KOPT-K1 (cell line): ENCODE measurements at regions not wholly inside any gene's neighbourhood (a gene's known extent, or its start where the extent isn't known, plus 50 kb on each side); places are given as distances from the start of the nearest gene placed in this dataset.
"Not testable (repeated sequence)": the region's sequence is repeated elsewhere in the genome, so short reads cannot be mapped to it uniquely, and the experiment has no call there.

Source experiments
- H3K27ac ChIP-seq: fragments of 200-600 bp; sonication (generic); 2 replicates; pipeline ENCODE4 v1.5.1; 2016; ENCODE audit warnings: antibody characterized with exemption, mild to moderate bottlenecking, low read depth, low read length; ENCODE audit not compliant: poor library complexity, severe bottlenecking
- H3K36me3 ChIP-seq: fragments of 200-600 bp; sonication (generic); 2 replicates; pipeline ENCODE4 v1.5.1; 2017; ENCODE audit warnings: antibody characterized with exemption, mild to moderate bottlenecking, low read length, moderate library complexity; ENCODE audit not compliant: insufficient read depth
- H3K9me3 ChIP-seq: fragments of 200-600 bp; sonication (generic); 2 replicates; pipeline ENCODE4 v1.5.1; 2017; ENCODE audit warnings: antibody characterized with exemption, low read length, mild to moderate bottlenecking; ENCODE audit not compliant: insufficient read depth, poor library complexity, severe bottlenecking

DNA sequence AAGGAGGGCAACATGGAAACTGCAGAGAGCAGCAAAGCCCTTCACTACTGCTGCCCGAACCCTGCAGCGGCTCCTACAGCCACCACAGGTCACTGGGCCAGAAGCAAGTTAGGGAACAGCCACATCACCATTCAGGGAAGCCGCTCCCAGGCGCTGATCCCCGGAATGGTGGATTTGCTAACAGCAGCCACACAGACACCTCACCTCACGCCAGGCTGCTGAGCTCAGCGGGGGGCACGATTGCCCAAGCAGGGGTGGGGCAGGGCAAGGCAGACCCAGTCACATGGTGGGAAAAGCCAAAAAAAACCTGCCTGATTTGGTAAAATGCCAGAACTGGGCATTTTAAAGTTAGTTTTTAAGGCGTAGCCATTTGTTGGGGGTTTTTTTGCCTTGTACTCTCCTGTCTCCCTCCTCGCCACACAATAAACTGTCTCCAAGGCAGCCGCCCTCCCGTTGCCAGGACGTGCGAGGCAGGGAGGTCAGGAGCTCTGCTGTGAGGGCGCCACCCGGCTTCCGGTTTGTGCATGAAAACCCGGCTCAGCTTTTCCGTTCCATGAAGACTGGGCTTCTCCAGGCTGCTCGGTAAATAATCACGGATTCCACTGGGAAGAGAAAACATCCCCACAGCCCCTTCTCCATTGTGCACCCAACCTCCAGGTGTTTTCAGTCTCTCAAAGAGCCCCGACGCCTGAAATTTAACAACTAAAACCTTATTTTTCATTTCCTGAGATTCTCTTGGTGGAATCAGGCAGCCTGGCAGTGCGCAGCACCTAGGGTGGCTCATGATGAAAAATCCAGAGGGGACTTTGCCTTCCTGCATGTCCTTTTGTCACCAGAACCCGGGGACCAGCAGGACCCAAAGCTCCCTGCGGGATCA is 453.5 kb downstream of the PREX1 start:
- H3K9me3 ChIP-seq, H3K27ac ChIP-seq, H3K36me3 ChIP-seq: not testable (repeated sequence)

DNA sequence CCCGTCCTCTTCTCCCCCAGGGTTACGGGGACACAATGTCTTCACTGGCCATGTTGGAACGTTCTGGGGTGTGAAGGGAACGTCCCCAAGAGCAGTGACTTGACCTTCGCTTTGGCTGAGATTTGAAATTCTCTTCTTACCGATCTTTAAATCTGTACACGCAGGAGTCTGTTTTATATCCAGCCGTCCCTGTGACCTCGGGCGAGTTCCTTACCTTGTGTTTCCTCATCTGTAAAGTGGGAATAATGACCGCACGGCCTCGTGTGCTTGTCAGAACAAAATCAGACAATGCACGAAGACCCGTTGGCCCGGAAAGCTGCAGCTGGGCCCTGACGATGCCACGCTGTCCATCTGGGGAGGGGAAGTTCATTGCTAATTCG is 454.3 kb downstream of the PREX1 start:
- no peaks in the 10 kb centered on the region for H3K9me3 ChIP-seq
- no peaks in the 10 kb centered on the region for H3K36me3 ChIP-seq
- no peak overlapping the region for H3K27ac ChIP-seq

DNA sequence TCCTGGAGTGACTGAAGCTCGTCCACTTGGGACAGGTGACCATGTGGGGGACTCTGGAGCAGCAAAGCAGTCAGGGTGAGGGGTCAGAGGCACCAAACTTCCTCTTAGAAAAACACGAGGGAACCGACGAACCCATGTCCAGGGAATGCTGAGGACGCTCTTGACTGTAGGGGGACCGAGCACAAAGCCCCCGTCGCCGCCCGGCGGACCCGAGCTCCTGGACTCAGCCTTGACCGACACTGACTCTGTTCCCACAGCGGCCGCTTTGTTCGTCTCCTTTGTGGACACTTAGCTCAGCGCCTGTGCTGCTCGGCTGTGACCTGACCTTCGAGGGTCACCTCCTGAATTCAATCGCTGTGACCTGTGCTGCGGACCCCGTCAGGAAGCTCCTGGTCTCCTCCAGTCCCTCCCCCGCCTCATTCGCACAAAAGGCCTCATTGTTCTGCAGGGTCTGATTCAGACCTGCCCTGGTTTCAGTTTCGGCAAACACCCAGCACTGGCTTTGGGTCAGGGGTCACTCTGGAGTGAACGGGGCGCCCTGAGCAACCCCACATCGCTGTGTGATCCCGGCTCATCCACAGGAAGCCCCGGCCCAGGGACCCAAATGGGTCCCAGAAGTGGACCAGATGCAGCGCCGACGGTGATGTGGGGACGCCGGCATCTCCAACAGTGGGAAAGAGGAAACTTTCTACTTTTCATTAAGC is 454.8 kb downstream of the PREX1 start:
- H3K36me3 ChIP-seq, H3K27ac ChIP-seq, H3K9me3 ChIP-seq: not testable (repeated sequence)

DNA sequence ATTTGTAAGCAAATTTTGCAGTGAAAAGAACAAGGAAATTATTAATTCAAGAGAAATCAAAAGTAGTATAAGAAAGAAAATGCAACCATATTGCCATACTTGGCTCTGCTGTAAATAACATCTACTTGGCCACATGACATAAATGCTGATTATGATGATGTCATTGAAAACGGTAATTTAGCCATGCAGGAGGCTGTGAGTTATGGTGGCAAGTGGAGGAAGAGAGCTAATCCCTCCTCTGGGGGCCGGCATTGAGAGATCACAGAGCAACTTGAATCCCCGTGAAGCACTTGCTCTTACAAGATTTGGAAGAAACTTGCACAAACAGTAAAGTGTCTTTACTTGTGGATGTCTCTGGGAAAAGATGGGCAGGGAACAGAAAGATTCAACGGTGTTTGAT is 456.6 kb downstream of the PREX1 start:
- Histone ChIP-seq H3K27ac (no peak overlapping the region), H3K36me3 (no peaks in the 10 kb centered on the region), H3K9me3 (peaks cover 5% of the 10 kb centered on the region)

DNA sequence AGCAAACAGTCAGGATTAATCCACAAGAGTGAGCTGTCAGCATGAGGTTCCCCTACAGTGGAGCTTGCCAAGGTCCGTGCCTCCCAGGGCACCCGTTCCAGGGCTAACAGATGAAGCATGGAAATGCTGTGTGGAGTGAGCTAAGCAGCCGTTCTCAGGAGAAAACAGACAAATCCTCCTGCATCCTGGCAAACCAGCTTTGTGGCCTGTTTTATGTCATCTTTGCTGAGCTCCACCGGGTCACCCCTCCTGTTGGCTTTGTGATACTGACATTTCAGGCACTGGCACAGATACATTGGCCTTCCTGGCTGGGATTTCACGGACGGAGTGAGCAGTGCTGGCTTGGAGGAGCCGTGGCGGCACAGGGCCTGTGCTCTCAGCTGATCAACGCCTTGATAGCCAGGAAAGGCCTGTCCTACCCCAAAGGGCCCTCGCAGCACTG is 459.2 kb downstream of the PREX1 start:
- peak overlapping the region; percentile 17 for H3K27ac ChIP-seq
- H3K9me3 ChIP-seq, H3K36me3 ChIP-seq: not testable (repeated sequence)

DNA sequence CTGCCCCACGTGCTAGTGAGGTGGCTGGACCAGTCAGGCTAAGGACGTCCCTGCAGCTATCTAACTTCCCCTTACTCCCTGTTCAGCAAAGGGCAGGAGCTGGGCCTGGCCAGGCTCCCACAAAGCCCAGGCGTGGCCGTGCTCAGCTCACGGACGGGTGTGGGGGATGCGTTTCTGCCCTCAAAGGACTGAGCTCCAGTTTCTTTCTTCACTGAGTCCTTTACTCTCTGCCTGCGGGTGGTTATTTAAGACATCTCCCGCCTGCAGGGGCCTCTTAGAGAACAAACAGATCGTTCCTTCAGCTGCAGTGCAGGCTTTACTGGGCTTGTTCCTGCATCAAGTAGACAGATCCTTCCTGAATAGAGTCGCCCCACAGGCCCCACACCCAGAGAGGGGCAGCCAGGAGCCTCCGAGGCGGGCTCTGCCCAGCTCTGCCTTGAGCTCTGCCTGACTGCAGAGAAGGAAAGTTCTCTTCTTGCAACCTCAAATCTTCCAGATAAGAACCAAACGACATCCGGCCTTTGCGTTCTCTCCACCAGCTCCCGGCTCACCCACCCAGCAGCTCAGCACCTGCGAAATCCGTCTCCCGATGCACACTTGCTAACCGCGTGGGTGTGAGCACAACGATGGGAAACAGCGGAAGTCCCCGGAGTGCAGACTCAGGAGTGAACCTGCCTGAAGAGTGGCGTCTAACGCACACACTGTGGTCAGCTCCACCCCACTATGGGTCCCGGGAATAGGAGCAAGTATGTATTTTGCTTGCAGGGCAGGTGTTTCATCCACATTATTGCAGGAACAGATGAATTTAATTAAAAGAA is 460.0 kb downstream of the PREX1 start:
- H3K36me3 ChIP-seq, H3K9me3 ChIP-seq: not testable (repeated sequence)
- H3K27ac ChIP-seq: peak overlapping the region; percentile 40

DNA sequence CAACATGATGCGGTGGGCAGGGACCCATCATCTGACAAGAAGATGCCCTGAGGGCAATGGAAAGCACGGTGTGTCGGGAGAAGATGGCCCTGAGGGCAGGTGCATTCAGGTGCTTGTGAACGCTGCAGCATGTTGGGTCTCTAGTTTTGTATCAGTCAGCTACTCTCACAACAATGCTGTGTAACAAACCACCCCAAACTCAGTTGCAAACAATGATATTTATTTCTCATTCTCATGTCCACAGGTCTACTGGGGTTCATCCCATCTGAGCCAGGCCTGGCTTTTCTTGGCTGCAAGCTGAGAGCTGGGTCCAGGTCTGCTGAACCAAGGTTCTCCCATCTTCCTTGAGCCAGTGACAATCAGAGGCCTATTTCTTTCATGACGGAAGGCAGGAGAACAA is 461.6 kb downstream of the PREX1 start:
- Histone ChIP-seq H3K36me3 (no peaks in the 10 kb centered on the region), H3K9me3 (peaks cover 9% of the 10 kb centered on the region), H3K27ac (no peak overlapping the region)

DNA sequence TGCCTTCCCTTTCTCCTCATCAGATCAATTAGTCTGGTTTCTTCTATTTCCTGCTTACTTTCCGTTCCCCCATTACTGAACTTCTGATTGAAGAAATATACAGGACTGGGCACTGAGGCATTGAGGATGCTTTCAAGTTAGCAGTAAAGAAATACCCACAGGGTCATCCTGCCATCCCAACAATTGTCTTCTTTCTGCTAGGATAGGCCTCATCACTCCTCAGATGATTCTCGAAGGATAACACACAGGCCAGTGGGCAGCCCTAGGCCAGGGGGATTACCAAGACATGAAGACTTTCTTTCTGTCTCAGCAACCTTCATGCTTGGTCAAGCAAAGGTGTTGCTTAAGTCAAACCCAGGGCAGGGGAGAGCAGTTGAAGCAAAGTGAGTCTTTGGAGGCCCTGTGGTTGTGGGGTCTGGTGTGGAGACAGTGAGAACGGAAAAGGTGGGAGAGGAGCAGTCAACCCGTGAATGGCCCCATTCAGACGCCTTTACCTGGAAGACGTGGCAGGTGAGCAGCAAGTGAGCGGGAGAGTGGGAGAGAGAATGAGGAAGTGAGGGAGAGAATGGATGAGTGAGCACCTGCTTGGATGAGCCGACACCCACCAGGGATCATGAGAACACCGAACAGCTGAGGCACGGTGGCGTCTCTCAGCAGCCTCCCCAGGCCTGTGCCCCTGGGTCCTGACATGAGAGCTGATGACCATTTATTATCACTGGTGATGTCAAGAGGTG is 462.9 kb downstream of the PREX1 start:
- H3K27ac ChIP-seq: no peak overlapping the region
- no peaks in the 10 kb centered on the region for H3K36me3 ChIP-seq
- H3K9me3 ChIP-seq: peaks cover 9% of the 10 kb centered on the region

DNA sequence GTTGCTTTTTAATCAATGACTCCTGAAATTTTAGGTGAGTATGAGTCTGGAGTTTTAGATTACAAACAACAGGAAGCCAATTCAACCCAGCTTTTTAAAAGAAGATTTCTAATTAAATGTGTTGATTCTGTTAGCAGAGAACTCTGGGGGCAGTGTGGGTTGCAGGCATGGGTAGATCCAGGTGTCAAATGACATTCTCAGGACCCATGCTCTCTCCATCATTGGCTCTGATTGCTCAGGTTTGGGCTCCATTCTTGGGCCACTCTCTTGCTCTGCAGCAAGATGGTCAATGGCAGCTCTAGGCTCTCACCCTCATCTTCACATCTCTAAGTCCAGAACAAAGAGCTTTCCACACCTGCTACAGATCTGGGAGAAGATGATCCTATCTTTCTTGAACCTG is 463.7 kb downstream of the PREX1 start:
- H3K36me3 ChIP-seq: no peaks in the 10 kb centered on the region
- H3K27ac ChIP-seq: no peak overlapping the region
- peaks cover 9% of the 10 kb centered on the region for H3K9me3 ChIP-seq

DNA sequence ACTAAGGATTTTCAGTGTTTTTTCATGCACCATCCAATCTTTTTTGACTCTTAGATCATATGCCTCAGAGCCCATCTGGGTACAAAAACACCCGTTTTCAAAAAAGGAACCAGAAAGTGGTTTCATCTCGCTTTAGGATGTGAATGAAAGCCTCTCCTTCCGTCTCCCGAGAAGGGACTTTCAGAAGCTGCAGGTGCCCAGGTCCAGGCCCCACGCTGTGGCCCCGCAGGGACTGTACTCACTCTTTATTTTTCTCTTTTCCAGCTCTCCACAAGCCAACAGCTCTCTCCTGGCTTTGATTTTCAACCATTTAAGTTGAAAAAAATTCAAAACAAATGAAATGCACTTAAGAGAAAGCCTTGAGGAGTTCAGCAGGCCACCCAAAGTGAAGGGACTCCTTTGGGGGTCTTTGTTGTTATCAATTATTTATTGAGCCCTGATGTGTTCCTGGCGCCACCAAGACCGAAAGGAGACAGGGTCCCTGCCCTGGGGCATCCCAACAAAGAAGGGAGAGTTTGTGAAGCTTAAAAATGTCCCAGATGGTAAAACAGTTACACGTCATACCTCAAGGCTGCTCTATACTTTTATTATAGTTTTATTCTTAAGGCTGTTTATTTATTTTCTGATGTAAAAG is 467.3 kb downstream of the PREX1 start:
- no peaks in the 10 kb centered on the region for H3K36me3 ChIP-seq
- H3K27ac ChIP-seq: no peak overlapping the region
- H3K9me3 ChIP-seq: no peaks in the 10 kb centered on the region

DNA sequence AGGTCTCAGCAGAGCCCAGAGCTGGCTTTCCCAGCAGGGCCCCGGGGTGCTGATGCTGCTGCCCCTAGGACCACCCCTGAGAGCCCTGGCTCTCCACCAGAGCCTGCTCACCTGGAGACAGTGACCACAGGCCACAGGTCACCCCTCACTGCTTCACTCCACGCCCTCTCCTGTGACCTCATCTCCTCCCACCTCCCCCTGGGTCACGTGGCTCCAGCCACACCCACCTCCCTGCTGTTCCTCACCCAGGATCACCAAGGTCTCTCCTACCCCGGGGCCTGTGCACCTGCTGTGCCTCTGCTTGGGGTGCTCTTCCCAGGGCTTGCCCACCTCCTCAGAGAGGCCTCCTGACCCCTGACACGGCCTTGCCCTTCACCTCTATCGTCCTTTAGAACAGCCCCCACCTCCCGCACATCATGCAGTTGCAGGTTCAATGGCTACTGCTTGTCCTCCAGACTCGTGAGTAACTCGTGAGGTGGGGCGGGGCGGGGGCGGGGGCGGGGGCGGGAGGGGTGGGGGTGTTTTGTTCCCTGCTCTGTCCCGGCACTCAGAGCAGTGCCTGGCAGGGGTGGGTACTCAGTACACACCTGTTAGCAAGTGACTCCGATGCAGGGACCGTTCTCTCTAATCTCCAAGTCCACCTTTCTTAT is 468.0 kb downstream of the PREX1 start:
- no peaks in the 10 kb centered on the region for H3K9me3 ChIP-seq
- no peaks in the 10 kb centered on the region for H3K36me3 ChIP-seq
- no peak overlapping the region for H3K27ac ChIP-seq

DNA sequence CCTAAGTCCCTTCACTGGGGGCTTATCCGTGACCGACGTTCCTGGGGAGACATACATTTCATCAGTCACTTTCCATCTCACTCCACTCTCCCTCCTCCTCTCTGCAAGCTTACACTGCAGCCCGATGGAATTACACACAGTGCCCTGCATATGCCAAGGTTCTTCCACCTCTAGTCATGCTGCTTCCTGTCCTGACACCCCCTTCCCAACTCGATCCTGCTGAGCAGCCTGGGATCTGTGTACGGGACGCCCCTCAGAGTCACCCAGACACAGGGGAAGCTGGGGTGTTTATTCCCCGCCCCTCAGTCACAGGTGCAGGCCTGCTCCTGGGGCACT is 468.8 kb downstream of the PREX1 start:
- H3K9me3 ChIP-seq, H3K36me3 ChIP-seq, H3K27ac ChIP-seq: not testable (repeated sequence)

DNA sequence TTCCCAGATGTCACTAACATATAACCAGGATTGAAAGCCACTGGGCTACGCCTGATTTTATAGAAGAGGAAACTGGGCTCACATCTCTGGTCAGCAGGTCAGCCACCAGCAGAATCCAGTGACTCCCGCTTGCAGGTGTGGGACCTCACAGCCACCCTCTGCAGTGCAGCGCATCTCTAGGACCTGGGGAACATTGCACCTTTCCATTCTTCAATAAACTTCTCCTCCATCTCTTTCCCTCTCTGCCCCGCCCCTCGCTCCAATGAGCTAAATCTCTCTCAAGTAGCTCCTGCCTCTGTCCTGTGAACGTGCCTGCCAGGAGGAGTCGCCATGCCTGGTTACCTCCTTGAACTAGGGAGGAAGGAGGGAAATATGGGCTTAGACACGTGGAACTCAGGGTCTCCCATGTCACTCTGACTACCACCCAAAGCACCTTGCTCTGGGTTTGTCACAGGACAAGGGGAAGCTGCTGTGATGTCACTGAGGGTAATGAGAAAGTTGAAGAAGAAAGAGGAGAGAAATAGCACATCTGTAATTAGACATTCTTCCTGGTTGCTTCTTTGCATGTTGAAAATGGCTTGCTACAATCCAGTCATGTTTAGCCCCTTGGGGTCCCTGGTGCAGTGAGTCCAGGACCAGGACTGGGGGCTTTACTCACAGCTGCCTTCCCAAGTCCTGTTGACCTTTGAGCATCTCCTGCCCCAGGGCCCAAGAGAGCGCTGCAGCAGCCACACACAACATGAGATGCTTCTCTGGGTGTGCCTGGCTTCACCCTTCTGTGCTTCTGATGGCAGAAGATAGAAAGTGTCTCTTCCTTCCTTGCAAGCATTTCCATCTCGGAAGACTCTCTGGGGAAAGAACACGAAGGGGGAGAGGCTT is 469.4 kb downstream of the PREX1 start:
- H3K36me3 ChIP-seq: no peaks in the 10 kb centered on the region
- no peak overlapping the region for H3K27ac ChIP-seq
- peaks cover 6% of the 10 kb centered on the region for H3K9me3 ChIP-seq
